Upper lobe of right lung (tissue), 1 donor: ENCODE measurements at regions not wholly inside any gene's neighbourhood (a gene's known extent, or its start where the extent isn't known, plus 50 kb on each side); places are given as distances from the start of the nearest gene placed in this dataset.

ENCODE experiments used
- ATAC-seq: fragments of 200-7000 bp; cut with Tn5 transposase; one replicate; pipeline ENCODE4 v1.9.1; 2020; ENCODE audit warnings: mild to moderate bottlenecking, moderate library complexity
- DNase-seq: peaks from one replicate; pipeline ENCODE4 v3.0.0-alpha.2; 2020
- H3K27ac ChIP-seq: fragments of 200-600 bp; one replicate; pipeline ENCODE4 v1.8.0; 2022
- H3K27me3 ChIP-seq: fragments of 200-600 bp; one replicate; pipeline ENCODE4 v1.8.0; 2022; ENCODE audit warnings: mild to moderate bottlenecking
- H3K36me3 ChIP-seq: fragments of 200-600 bp; one replicate; pipeline ENCODE4 v1.8.0; 2022
- H3K4me1 ChIP-seq: fragments of 200-600 bp; one replicate; pipeline ENCODE4 v1.8.0; 2022
- H3K4me3 ChIP-seq: fragments of 200-600 bp; one replicate; pipeline ENCODE4 v1.8.0; 2022; ENCODE audit warnings: mild to moderate bottlenecking
- H3K9me3 ChIP-seq: fragments of 200-600 bp; one replicate; pipeline ENCODE4 v1.8.0; 2022
- CTCF ChIP-seq: fragments of 200-600 bp; IDR thresholded peaks from one replicate; pipeline ENCODE4 v1.8.0; 2022; ENCODE audit warnings: antibody characterized with exemption
- intact Hi-C: fragments of 100-400 bp; cut with DNase I; formaldehyde crosslinking; loops from one replicate; pipeline ENCODE4 v1.11.0; 2022
- donor health status: DM: no; HTN: yes; CAD: no; lungs with severe emphysema.

GRCh38 chr15:94064676-94065313 lies 166.6 kb upstream of the MCTP2 start:
- DNase-seq (no peak), ATAC-seq (no peak)
- H3K4me3 ChIP-seq = no peak overlapping the region
- intact Hi-C loops = no loop called here
- H3K27me3 ChIP-seq = no peaks in the 10 kb centered on the region
- H3K27ac ChIP-seq = no peak overlapping the region
- H3K4me1 ChIP-seq = no peaks in the 10 kb centered on the region
- no peaks in the 10 kb centered on the region for H3K9me3 ChIP-seq
- TF ChIP-seq CTCF = no peak
- H3K36me3 ChIP-seq = no peaks in the 10 kb centered on the region

GRCh38 chr15:94061041-94061440 lies 170.3 kb upstream of the MCTP2 start:
- intact Hi-C loops = no loop called here
- no peak for ATAC-seq
- no peaks in the 10 kb centered on the region for H3K36me3 ChIP-seq

GRCh38 chr15:94059013-94059587 lies 172.3 kb upstream of the MCTP2 start:
- TF ChIP-seq CTCF = no peak
- no peak for ATAC-seq
- H3K27me3 ChIP-seq = no peaks in the 10 kb centered on the region
- H3K4me1 ChIP-seq = no peaks in the 10 kb centered on the region
- H3K27ac ChIP-seq = no peak overlapping the region
- intact Hi-C loops = no loop called here
- no peak for DNase-seq
- no peaks in the 10 kb centered on the region for H3K36me3 ChIP-seq
- no peaks in the 10 kb centered on the region for H3K9me3 ChIP-seq
- H3K4me3 ChIP-seq = no peak overlapping the region

More at GRCh38 chr15:94061041-94061440, 170.3 kb upstream of the MCTP2 start:
- H3K27me3 ChIP-seq = no peaks in the 10 kb centered on the region
- H3K4me1 ChIP-seq = no peaks in the 10 kb centered on the region
- TF ChIP-seq CTCF = no peak
- H3K27ac ChIP-seq = no peak overlapping the region
- H3K9me3 ChIP-seq = no peaks in the 10 kb centered on the region
- H3K4me3 ChIP-seq = no peak overlapping the region
- no peak for DNase-seq

- TF ChIP-seq CTCF = no peak
- no peaks in the 10 kb centered on the region for H3K9me3 ChIP-seq
- no peak overlapping the region for H3K4me3 ChIP-seq
- no peak overlapping the region for H3K27ac ChIP-seq
- ATAC-seq (no peak), DNase-seq (no peak)
- H3K27me3 ChIP-seq = no peaks in the 10 kb centered on the region
- intact Hi-C loops = no loop called here
- H3K4me1 ChIP-seq = no peaks in the 10 kb centered on the region
- no peaks in the 10 kb centered on the region for H3K36me3 ChIP-seq
Observed at GRCh38 chr15:94057305-94057704, 174.1 kb upstream of the MCTP2 start.

GRCh38 chr15:94056314-94056713 lies 175.0 kb upstream of the MCTP2 start:
- ATAC-seq = no peak
- Histone ChIP-seq H3K4me1 (no peaks in the 10 kb centered on the region), H3K36me3 (no peaks in the 10 kb centered on the region), H3K27ac (no peak overlapping the region), H3K9me3 (no peaks in the 10 kb centered on the region), H3K27me3 (no peaks in the 10 kb centered on the region), H3K4me3 (no peak overlapping the region)
- DNase-seq = no peak
- intact Hi-C loops = no loop called here
- no peak for TF ChIP-seq CTCF

GRCh38 chr15:94053626-94054025 lies 177.7 kb upstream of the MCTP2 start:
- no peaks in the 10 kb centered on the region for H3K36me3 ChIP-seq
- H3K27me3 ChIP-seq = no peaks in the 10 kb centered on the region
- H3K4me1 ChIP-seq = no peaks in the 10 kb centered on the region
- intact Hi-C loops = no loop called here
- no peak for TF ChIP-seq CTCF
- no peak overlapping the region for H3K27ac ChIP-seq
- no peak for DNase-seq
- H3K4me3 ChIP-seq = no peak overlapping the region
- ATAC-seq = no peak
- H3K9me3 ChIP-seq = no peaks in the 10 kb centered on the region
